Muscle of leg (tissue), 3 donors: ENCODE measurements at regions not wholly inside any gene's neighbourhood (a gene's known extent, or its start where the extent isn't known, plus 50 kb on each side); places are given as distances from the start of the nearest gene placed in this dataset.
A peak's percentile ranks its signal among the peaks of the same experiment; 100 is the strongest.

Experiments used
- DNase-seq: peaks from one replicate; pipeline ENCODE4 v3.0.0; 2013
- H3K27ac ChIP-seq: one replicate; pipeline ENCODE4 v1.5.1; 2013; ENCODE audit warnings: mild to moderate bottlenecking, low read length, control low read depth
- H3K27me3 ChIP-seq: one replicate; pipeline ENCODE4 v1.6.1; 2013; ENCODE audit warnings: low read length; ENCODE audit not compliant: control insufficient read depth, insufficient read depth
- H3K36me3 ChIP-seq: one replicate; pipeline ENCODE4 v1.6.1; 2013; ENCODE audit warnings: low read length; ENCODE audit not compliant: control insufficient read depth, insufficient read depth
- H3K4me1 ChIP-seq: one replicate; pipeline ENCODE4 v1.6.1; 2013; ENCODE audit warnings: low read length; ENCODE audit not compliant: control insufficient read depth, insufficient read depth
- H3K4me3 ChIP-seq: one replicate; pipeline ENCODE4 v1.5.1; 2013; ENCODE audit warnings: low read length, control low read depth
- H3K9me3 ChIP-seq: replicated peaks from 2 replicates; pipeline ENCODE4 v1.6.1; 2013; ENCODE audit warnings: low read depth, low read length; ENCODE audit not compliant: control insufficient read depth
- WGBS: methylation state at CpG from one replicate; pipeline ENCODE4 v1.1.5; 2013; ENCODE audit warnings: missing lambda C conversion rate; ENCODE audit not compliant: insufficient coverage; 5-methylcytosine and 5-hydroxymethylcytosine counted together

DNA sequence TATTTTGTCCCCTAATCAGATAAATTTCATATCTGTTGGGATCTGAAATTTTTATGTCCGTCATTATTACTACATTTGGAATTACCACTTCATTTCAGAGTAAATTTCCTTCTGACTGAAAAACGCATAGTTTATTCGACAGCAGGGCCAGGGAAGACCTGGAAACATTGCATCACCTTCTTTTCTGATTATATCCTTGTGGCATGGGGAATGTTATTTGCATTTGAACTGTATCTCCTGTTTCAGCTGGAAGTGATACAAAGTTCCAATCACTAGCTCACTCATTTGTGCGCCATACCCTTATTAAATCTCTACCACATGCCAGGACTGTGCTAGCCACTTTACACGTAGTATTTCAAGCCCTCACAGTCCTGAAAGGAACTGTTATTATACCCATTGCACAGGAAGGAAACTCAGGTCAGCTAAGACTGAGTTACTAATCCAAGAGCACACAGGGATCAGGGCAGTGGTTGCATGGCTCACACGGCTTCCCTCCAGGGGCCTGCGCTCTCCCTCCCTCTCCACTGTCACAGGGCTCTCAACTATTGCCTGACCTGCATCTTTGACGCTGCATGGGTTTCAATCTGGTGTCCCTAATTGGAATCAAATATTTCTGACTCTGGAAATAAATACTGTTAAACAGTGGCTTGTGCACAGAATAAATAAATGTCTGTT lies 84.4 kb upstream of the NANOS1 start:
- H3K9me3 ChIP-seq, result no peaks in the 10 kb centered on the region
- 69% methylated on average over 2 of the region's 8 CpGs for WGBS
- peaks cover 15% of the 10 kb centered on the region for H3K4me1 ChIP-seq
- H3K36me3 ChIP-seq, result no peaks in the 10 kb centered on the region
- peak; percentile 65 for DNase-seq
- peak overlapping the region; percentile 20 for H3K27ac ChIP-seq
- no peaks in the 10 kb centered on the region for H3K27me3 ChIP-seq
- H3K4me3 ChIP-seq, result no peak overlapping the region

GRCh38 chr10:118948786-118949185 lies 80.7 kb upstream of the NANOS1 start:
- no peak overlapping the region for H3K4me3 ChIP-seq
- H3K4me1 ChIP-seq, result peaks cover 25% of the 10 kb centered on the region
- no peak overlapping the region for H3K27ac ChIP-seq
- no peaks in the 10 kb centered on the region for H3K27me3 ChIP-seq
- H3K36me3 ChIP-seq, result no peaks in the 10 kb centered on the region
- no peaks in the 10 kb centered on the region for H3K9me3 ChIP-seq
- 82% methylated on average over 3 of the region's 3 CpGs for WGBS
- no peak for DNase-seq

- Histone ChIP-seq H3K4me1 (peaks cover 31% of the 10 kb centered on the region), H3K27me3 (no peaks in the 10 kb centered on the region), H3K9me3 (no peaks in the 10 kb centered on the region), H3K4me3 (no peak overlapping the region), H3K36me3 (no peaks in the 10 kb centered on the region), H3K27ac (no peak overlapping the region)
- WGBS, result no CpG with 5 or more reads among the region's 1 CpG
- no peak for DNase-seq
Measured at GRCh38 chr10:118950190-118950680, 79.3 kb upstream of the NANOS1 start.

- H3K27ac ChIP-seq, result no peak overlapping the region
- H3K4me3 ChIP-seq, result no peak overlapping the region
- no CpG with 5 or more reads among the region's 11 CpGs for WGBS
- peaks cover 31% of the 10 kb centered on the region for H3K4me1 ChIP-seq
- no peaks in the 10 kb centered on the region for H3K27me3 ChIP-seq
- H3K9me3 ChIP-seq, result no peaks in the 10 kb centered on the region
- no peaks in the 10 kb centered on the region for H3K36me3 ChIP-seq
- no peak for DNase-seq
Measured at GRCh38 chr10:118950997-118951637, 78.4 kb upstream of the NANOS1 start.

- Histone ChIP-seq H3K27ac (no peak overlapping the region), H3K27me3 (no peaks in the 10 kb centered on the region), H3K4me1 (peaks cover 28% of the 10 kb centered on the region), H3K9me3 (no peaks in the 10 kb centered on the region), H3K4me3 (no peak overlapping the region), H3K36me3 (no peaks in the 10 kb centered on the region)
- DNase-seq, result no peak
- WGBS, result 72% methylated on average over 5 of the region's 5 CpGs
Measured at GRCh38 chr10:118952493-118953295, 76.8 kb upstream of the NANOS1 start.

DNA sequence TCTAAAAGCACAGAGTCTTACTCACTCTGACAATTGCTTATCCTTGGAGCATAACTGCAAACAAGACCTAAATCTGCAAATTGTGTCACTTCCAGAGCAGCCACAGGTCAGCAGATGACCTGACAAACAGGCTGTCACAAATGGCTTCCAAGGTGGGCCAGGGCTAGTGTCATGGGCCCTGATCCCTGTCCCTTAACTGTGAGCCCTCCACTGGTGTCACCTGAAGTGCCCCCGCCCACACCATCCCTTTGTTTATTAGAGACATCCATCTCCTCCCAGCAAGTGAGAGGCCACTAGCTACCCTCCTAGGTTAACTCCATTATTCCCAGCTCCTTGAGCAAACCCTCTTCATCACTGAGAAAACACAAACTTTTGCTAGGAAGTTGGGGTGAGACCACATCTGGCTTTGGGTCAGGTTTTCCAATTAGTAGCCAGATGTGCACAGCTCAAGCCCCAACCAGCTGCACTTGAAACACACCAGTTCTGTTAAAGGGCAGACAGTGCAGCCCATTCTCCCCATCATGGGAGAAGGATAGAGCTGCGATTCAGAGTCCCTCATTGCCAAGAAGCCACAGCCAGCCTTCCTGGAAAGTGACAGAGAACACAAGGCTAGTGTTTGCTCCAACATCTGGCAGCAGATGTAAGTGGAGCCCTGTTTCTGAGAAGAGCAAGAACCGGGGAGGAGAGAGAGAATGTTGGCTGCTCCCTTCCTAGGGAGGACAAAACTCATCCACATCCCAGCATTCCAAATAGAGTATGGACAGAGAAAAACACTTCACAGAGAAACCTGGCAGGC lies 75.7 kb upstream of the NANOS1 start:
- peaks cover 27% of the 10 kb centered on the region for H3K4me1 ChIP-seq
- DNase-seq, result peak; percentile 96
- H3K27me3 ChIP-seq, result no peaks in the 10 kb centered on the region
- H3K27ac ChIP-seq, result peak overlapping the region; percentile 64
- no peak overlapping the region for H3K4me3 ChIP-seq
- H3K36me3 ChIP-seq, result no peaks in the 10 kb centered on the region
- 54% methylated on average over 2 of the region's 3 CpGs for WGBS
- H3K9me3 ChIP-seq, result no peaks in the 10 kb centered on the region

- H3K27ac ChIP-seq, result no peak overlapping the region
- 77% methylated on average over 3 of the region's 3 CpGs for WGBS
- H3K4me1 ChIP-seq, result peaks cover 30% of the 10 kb centered on the region
- no peaks in the 10 kb centered on the region for H3K36me3 ChIP-seq
- H3K27me3 ChIP-seq, result no peaks in the 10 kb centered on the region
- no peak overlapping the region for H3K4me3 ChIP-seq
- H3K9me3 ChIP-seq, result no peaks in the 10 kb centered on the region
- no peak for DNase-seq
Measured at GRCh38 chr10:118955531-118955930, 74.0 kb upstream of the NANOS1 start.

GRCh38 chr10:118955951-118956801 lies 73.3 kb upstream of the NANOS1 start:
- no peak overlapping the region for H3K4me3 ChIP-seq
- WGBS, result 82% methylated on average over 4 of the region's 4 CpGs
- peaks cover 33% of the 10 kb centered on the region for H3K4me1 ChIP-seq
- H3K27ac ChIP-seq, result no peak overlapping the region
- no peaks in the 10 kb centered on the region for H3K27me3 ChIP-seq
- H3K9me3 ChIP-seq, result no peaks in the 10 kb centered on the region
- H3K36me3 ChIP-seq, result no peaks in the 10 kb centered on the region
- no peak for DNase-seq

DNA sequence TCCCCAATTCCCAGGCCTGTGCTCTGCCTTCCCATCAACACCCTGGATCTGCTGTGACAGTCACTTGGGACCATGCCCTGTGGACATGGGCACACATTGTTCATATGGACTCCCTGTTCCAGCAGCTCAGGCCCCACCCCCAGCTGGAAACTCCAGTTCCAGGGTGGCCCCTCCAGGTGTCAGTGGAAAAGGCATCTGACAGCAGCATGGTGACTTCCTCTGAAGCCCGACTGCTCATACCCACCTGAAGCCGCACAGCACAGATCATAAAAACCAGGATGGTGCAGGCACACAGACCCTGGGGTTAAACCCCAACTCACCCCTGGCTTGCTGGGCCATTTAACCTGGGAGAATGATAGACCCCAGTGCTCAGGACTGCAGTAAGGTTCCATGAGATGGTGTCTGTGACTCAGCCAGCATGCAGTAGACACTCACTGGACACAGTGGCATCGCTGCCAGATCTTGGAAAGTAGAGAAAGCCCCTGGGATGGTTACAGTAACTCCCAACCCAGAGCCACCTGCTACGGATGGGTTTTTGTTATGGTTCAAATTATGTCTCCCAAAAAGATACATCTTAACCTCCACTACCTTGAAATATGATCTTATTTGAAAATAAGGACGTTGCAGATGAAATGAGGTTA lies 72.6 kb upstream of the NANOS1 start:
- DNase-seq, result no peak
- Histone ChIP-seq H3K27ac (no peak overlapping the region), H3K4me3 (no peak overlapping the region), H3K36me3 (no peaks in the 10 kb centered on the region), H3K4me1 (peaks cover 31% of the 10 kb centered on the region), H3K27me3 (no peaks in the 10 kb centered on the region), H3K9me3 (no peaks in the 10 kb centered on the region)
- WGBS, result 93% methylated on average over 3 of the region's 5 CpGs
